ENCODE measurements at regions not wholly inside any gene's neighbourhood (a gene's known extent, or its start where the extent isn't known, plus 50 kb on each side); places are given as distances from the start of the nearest gene placed in this dataset.

- no peak for TF ChIP-seq ZNF707 (tag by site-specific recombination; IDR thresholded peaks at IDR 0.05)
- no peak for TF ChIP-seq ZBTB1 (tag by site-specific recombination; IDR thresholded peaks at IDR 0.05)
- TF ChIP-seq ZSCAN30 (tag by site-specific recombination; IDR thresholded peaks at IDR 0.05) = no peak
- no peak for TF ChIP-seq CTCF (tag by site-specific recombination; IDR thresholded peaks at IDR 0.05)
- TF ChIP-seq IKZF3 (tag by site-specific recombination; IDR thresholded peaks at IDR 0.05) = no peak
- no peak for TF ChIP-seq ZNF677 (tag by site-specific recombination; IDR thresholded peaks at IDR 0.05)
- TF ChIP-seq YY1 (tag by site-specific recombination; IDR thresholded peaks at IDR 0.05) = no peak
- no peak for TF ChIP-seq ZBTB10 (tag by site-specific recombination; IDR thresholded peaks at IDR 0.05)
- no peak for TF ChIP-seq REST (tag by site-specific recombination; IDR thresholded peaks at IDR 0.05)
- no peak for TF ChIP-seq ZNF24 (tag by site-specific recombination; IDR thresholded peaks at IDR 0.05)
- TF ChIP-seq ZNF121 (tag by site-specific recombination; IDR thresholded peaks at IDR 0.05) = no peak
Measured at GRCh38 chr2:195425328-195425727, 231.7 kb upstream of the SLC39A10 start.
